ENCODE measurements at regions not wholly inside any gene's neighbourhood (a gene's known extent, or its start where the extent isn't known, plus 50 kb on each side); places are given as distances from the start of the nearest gene placed in this dataset.

GRCh38 chr7:138402749-138403148, 57.3 kb upstream of the TRIM24 start:
- no peak for DNase-seq (ENCODE audit: low read depth, low spot score)
- H3K27ac ChIP-seq: no peak overlapping the region

- no peak for DNase-seq (ENCODE audit: low read depth, low spot score)
- no peak overlapping the region for H3K27ac ChIP-seq
These were observed 54.6 kb upstream of the TRIM24 start for GRCh38 chr7:138405496-138405895.

GRCh38 chr7:138407792-138408191, 52.3 kb upstream of the TRIM24 start:
- no peak for DNase-seq (ENCODE audit: low read depth, low spot score)
- no peak overlapping the region for H3K27ac ChIP-seq

Data from epithelial cell of prostate (primary cell).